Mesendoderm (in vitro differentiated cells): ENCODE measurements at regions not wholly inside any gene's neighbourhood (a gene's known extent, or its start where the extent isn't known, plus 50 kb on each side); places are given as distances from the start of the nearest gene placed in this dataset.

Experiments
- DNase-seq: peaks from one replicate; pipeline ENCODE4 v3.0.0; 2013
- H2AK5ac ChIP-seq: 2 replicates; pipeline ENCODE4 v1.6.1; 2013; ENCODE audit warnings: low read length, inconsistent platforms
- H2BK120ac ChIP-seq: 2 replicates; pipeline ENCODE4 v1.6.1; 2013; ENCODE audit warnings: low read depth, mild to moderate bottlenecking, low read length, moderate library complexity, mixed read lengths
- H2BK15ac ChIP-seq: replicated peaks from 2 replicates; pipeline ENCODE4 v1.6.1; 2013; ENCODE audit warnings: low read depth, mild to moderate bottlenecking, moderate library complexity
- H2BK5ac ChIP-seq: 2 replicates; pipeline ENCODE4 v1.6.1; 2013; ENCODE audit warnings: low read length, inconsistent platforms
- H3K18ac ChIP-seq: 2 replicates; pipeline ENCODE4 v1.6.1; 2013; ENCODE audit warnings: mild to moderate bottlenecking, low read length, mixed read lengths
- H3K23ac ChIP-seq: one replicate; pipeline ENCODE4 v1.6.1; 2013; ENCODE audit warnings: low read length
- H3K27ac ChIP-seq: 2 replicates; pipeline ENCODE4 v1.5.1; 2013; ENCODE audit warnings: low read depth, mild to moderate bottlenecking, inconsistent platforms, low read length, moderate library complexity
- H3K27me3 ChIP-seq: 2 replicates; pipeline ENCODE4 v1.6.1; 2013; ENCODE audit warnings: low read length, control low read depth, mild to moderate bottlenecking, inconsistent platforms; ENCODE audit not compliant: insufficient read depth, poor library complexity
- H3K36me3 ChIP-seq: 2 replicates; pipeline ENCODE4 v1.6.1; 2013; ENCODE audit warnings: low read length, inconsistent platforms; ENCODE audit not compliant: control insufficient read depth, insufficient read depth
- H3K4ac ChIP-seq: one replicate; pipeline ENCODE4 v1.6.1; 2013; ENCODE audit warnings: low read depth, mild to moderate bottlenecking, low read length, moderate library complexity
- H3K4me1 ChIP-seq: 2 replicates; pipeline ENCODE4 v1.6.1; 2013; ENCODE audit warnings: low read depth, low read length, inconsistent platforms; ENCODE audit not compliant: control insufficient read depth
- H3K4me2 ChIP-seq: 2 replicates; pipeline ENCODE4 v1.6.1; 2013; ENCODE audit warnings: low read length
- H3K4me3 ChIP-seq: 2 replicates; pipeline ENCODE4 v1.5.1; 2013; ENCODE audit warnings: mild to moderate bottlenecking, low read length
- H3K56ac ChIP-seq: one replicate; pipeline ENCODE4 v1.6.1; 2013; ENCODE audit warnings: low read length
- H3K79me1 ChIP-seq: 2 replicates; pipeline ENCODE4 v1.6.1; 2013; ENCODE audit warnings: low read length, inconsistent platforms
- H3K79me2 ChIP-seq: 2 replicates; pipeline ENCODE4 v1.6.1; 2013; ENCODE audit warnings: mild to moderate bottlenecking, low read length; ENCODE audit not compliant: control insufficient read depth, insufficient read depth
- H3K9ac ChIP-seq: 2 replicates; pipeline ENCODE4 v1.6.1; 2013; ENCODE audit warnings: low read length, inconsistent platforms
- H4K5ac ChIP-seq: one replicate; pipeline ENCODE4 v1.6.1; 2013; ENCODE audit warnings: low read length
- H4K8ac ChIP-seq: one replicate; pipeline ENCODE4 v1.6.1; 2013; ENCODE audit warnings: low read depth, mild to moderate bottlenecking, control low read depth, low read length, moderate library complexity
- WGBS: extraction: QIAGEN DNeasy Blood & Tissue Kit; methylation state at CpG from one replicate; pipeline ENCODE4 v1.1.7; 2013; ENCODE audit warnings: low lambda C conversion rate, missing lambda C conversion rate; ENCODE audit not compliant: insufficient coverage; ENCODE audit errors: extremely low coverage; 5-methylcytosine and 5-hydroxymethylcytosine counted together

GRCh38 chr3:11089931-11090330 is 64.4 kb upstream of the HRH1 start:
- H4K8ac ChIP-seq = no peak overlapping the region
- no peaks in the 10 kb centered on the region for H3K79me1 ChIP-seq
- no peak overlapping the region for H2BK15ac ChIP-seq
- no peak overlapping the region for H3K23ac ChIP-seq
- no peak overlapping the region for H2AK5ac ChIP-seq
- H3K18ac ChIP-seq = no peak overlapping the region
- H3K4me1 ChIP-seq = no peaks in the 10 kb centered on the region
- no peak overlapping the region for H2BK5ac ChIP-seq
- H3K79me2 ChIP-seq = no peaks in the 10 kb centered on the region
- H3K4me2 ChIP-seq = no peak overlapping the region
- no CpG with 5 or more reads among the region's 6 CpGs for WGBS
- H3K56ac ChIP-seq = no peak overlapping the region
- no peak for DNase-seq
- no peak overlapping the region for H3K4ac ChIP-seq
- H3K36me3 ChIP-seq = no peaks in the 10 kb centered on the region
- no peak overlapping the region for H4K5ac ChIP-seq
- no peak overlapping the region for H3K9ac ChIP-seq
- no peak overlapping the region for H3K4me3 ChIP-seq
- H3K27ac ChIP-seq = no peak overlapping the region
- H2BK120ac ChIP-seq = no peak overlapping the region
- no peaks in the 10 kb centered on the region for H3K27me3 ChIP-seq

DNA sequence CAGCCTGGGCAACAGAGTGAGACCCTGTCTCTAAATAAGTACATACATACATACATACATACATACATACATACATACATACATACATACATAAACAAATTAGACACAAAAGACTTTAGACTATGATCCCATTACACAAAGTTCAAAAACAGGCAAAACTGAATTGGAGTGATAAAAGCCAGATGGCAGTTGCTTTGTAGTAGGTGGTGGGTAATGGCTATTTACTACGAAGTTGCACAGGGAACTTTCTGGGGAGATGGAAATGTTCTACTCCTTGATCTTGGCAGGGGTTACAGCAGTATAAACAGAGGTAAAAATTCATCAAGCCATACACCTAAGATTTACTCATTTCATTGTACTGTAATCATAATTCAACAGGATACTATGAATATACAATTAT is 63.7 kb upstream of the HRH1 start:
- no peak overlapping the region for H3K4ac ChIP-seq
- no peak for DNase-seq
- no peak overlapping the region for H3K18ac ChIP-seq
- H3K56ac ChIP-seq = no peak overlapping the region
- no peak overlapping the region for H4K5ac ChIP-seq
- H3K27me3 ChIP-seq = no peaks in the 10 kb centered on the region
- no peak overlapping the region for H2AK5ac ChIP-seq
- H3K23ac ChIP-seq = no peak overlapping the region
- H2BK120ac ChIP-seq = no peak overlapping the region
- no peaks in the 10 kb centered on the region for H3K79me1 ChIP-seq
- no peak overlapping the region for H2BK15ac ChIP-seq
- no peak overlapping the region for H3K9ac ChIP-seq
- no peak overlapping the region for H3K4me2 ChIP-seq
- H2BK5ac ChIP-seq = no peak overlapping the region
- WGBS = no CpG with 5 or more reads among the region's 1 CpG
- H4K8ac ChIP-seq = no peak overlapping the region
- no peak overlapping the region for H3K27ac ChIP-seq
- H3K4me1 ChIP-seq = no peaks in the 10 kb centered on the region
- H3K79me2 ChIP-seq = no peaks in the 10 kb centered on the region
- no peak overlapping the region for H3K4me3 ChIP-seq
- no peaks in the 10 kb centered on the region for H3K36me3 ChIP-seq

- H3K27ac ChIP-seq = no peak overlapping the region
- H3K18ac ChIP-seq = no peak overlapping the region
- no peak overlapping the region for H3K4me3 ChIP-seq
- no peak overlapping the region for H3K9ac ChIP-seq
- H2BK120ac ChIP-seq = no peak overlapping the region
- no peak overlapping the region for H2BK5ac ChIP-seq
- H3K56ac ChIP-seq = no peak overlapping the region
- no peaks in the 10 kb centered on the region for H3K79me1 ChIP-seq
- no peak overlapping the region for H4K8ac ChIP-seq
- no peak overlapping the region for H4K5ac ChIP-seq
- no CpG with 5 or more reads among the region's 12 CpGs for WGBS
- H3K36me3 ChIP-seq = no peaks in the 10 kb centered on the region
- peaks cover under 1% of the 10 kb centered on the region for H3K4me1 ChIP-seq
- H3K4ac ChIP-seq = no peak overlapping the region
- no peaks in the 10 kb centered on the region for H3K27me3 ChIP-seq
- DNase-seq = no peak
- H3K4me2 ChIP-seq = no peak overlapping the region
- no peak overlapping the region for H2AK5ac ChIP-seq
- no peak overlapping the region for H2BK15ac ChIP-seq
- no peak overlapping the region for H3K23ac ChIP-seq
- no peaks in the 10 kb centered on the region for H3K79me2 ChIP-seq
Measured at GRCh38 chr3:11091088-11091590, 63.2 kb upstream of the HRH1 start.

GRCh38 chr3:11091791-11092190 is 62.5 kb upstream of the HRH1 start:
- H4K5ac ChIP-seq = no peak overlapping the region
- no peak overlapping the region for H3K27ac ChIP-seq
- no peak overlapping the region for H3K56ac ChIP-seq
- H2BK120ac ChIP-seq = no peak overlapping the region
- no peak overlapping the region for H3K23ac ChIP-seq
- H4K8ac ChIP-seq = no peak overlapping the region
- H2BK15ac ChIP-seq = no peak overlapping the region
- no peaks in the 10 kb centered on the region for H3K36me3 ChIP-seq
- WGBS = no CpG with 5 or more reads among the region's 13 CpGs
- H2BK5ac ChIP-seq = no peak overlapping the region
- no peak overlapping the region for H3K4me2 ChIP-seq
- H3K18ac ChIP-seq = no peak overlapping the region
- H3K4me3 ChIP-seq = no peak overlapping the region
- no peaks in the 10 kb centered on the region for H3K79me2 ChIP-seq
- DNase-seq = no peak
- H3K79me1 ChIP-seq = no peaks in the 10 kb centered on the region
- no peak overlapping the region for H3K4ac ChIP-seq
- H3K9ac ChIP-seq = no peak overlapping the region
- H2AK5ac ChIP-seq = no peak overlapping the region
- peaks cover 3% of the 10 kb centered on the region for H3K4me1 ChIP-seq
- H3K27me3 ChIP-seq = no peaks in the 10 kb centered on the region

GRCh38 chr3:11093823-11094340 is 60.4 kb upstream of the HRH1 start:
- Histone ChIP-seq H3K4me2 (no peak overlapping the region), H3K18ac (no peak overlapping the region), H4K8ac (no peak overlapping the region), H3K27me3 (no peaks in the 10 kb centered on the region), H2BK15ac (no peak overlapping the region), H3K23ac (no peak overlapping the region), H3K36me3 (no peaks in the 10 kb centered on the region), H3K56ac (no peak overlapping the region), H3K79me2 (no peaks in the 10 kb centered on the region), H3K79me1 (no peaks in the 10 kb centered on the region), H2BK5ac (no peak overlapping the region), H3K4ac (no peak overlapping the region), H2BK120ac (no peak overlapping the region), H3K27ac (no peak overlapping the region), H3K4me1 (peaks cover 3% of the 10 kb centered on the region), H3K4me3 (no peak overlapping the region), H3K9ac (no peak overlapping the region), H2AK5ac (no peak overlapping the region), H4K5ac (no peak overlapping the region)
- WGBS = no CpG with 5 or more reads among the region's 36 CpGs
- DNase-seq = no peak

- no peak overlapping the region for H3K4me3 ChIP-seq
- H3K4me1 ChIP-seq = peaks cover 3% of the 10 kb centered on the region
- H3K27me3 ChIP-seq = no peaks in the 10 kb centered on the region
- H3K36me3 ChIP-seq = no peaks in the 10 kb centered on the region
- no peak overlapping the region for H3K18ac ChIP-seq
- peak; percentile 53 for DNase-seq
- H2BK5ac ChIP-seq = no peak overlapping the region
- no CpG with 5 or more reads among the region's 8 CpGs for WGBS
- H3K79me2 ChIP-seq = no peaks in the 10 kb centered on the region
- no peak overlapping the region for H3K27ac ChIP-seq
- no peak overlapping the region for H2BK120ac ChIP-seq
- no peak overlapping the region for H4K5ac ChIP-seq
- H2AK5ac ChIP-seq = no peak overlapping the region
- no peaks in the 10 kb centered on the region for H3K79me1 ChIP-seq
- no peak overlapping the region for H3K56ac ChIP-seq
- no peak overlapping the region for H3K23ac ChIP-seq
- H3K4me2 ChIP-seq = no peak overlapping the region
- H3K9ac ChIP-seq = no peak overlapping the region
- H3K4ac ChIP-seq = no peak overlapping the region
- H2BK15ac ChIP-seq = no peak overlapping the region
- H4K8ac ChIP-seq = no peak overlapping the region
Measured at GRCh38 chr3:11095932-11096265, 58.4 kb upstream of the HRH1 start.
